Parathyroid adenoma (tissue), 2 donors: ENCODE measurements at regions not wholly inside any gene's neighbourhood (a gene's known extent, or its start where the extent isn't known, plus 50 kb on each side); places are given as distances from the start of the nearest gene placed in this dataset.

ENCODE experiments used
- H2AFZ ChIP-seq: fragments of 300-600 bp; sonication (generic); one replicate; pipeline ENCODE4 v1.7.0; 2017; ENCODE audit warnings: antibody characterized with exemption, mild to moderate bottlenecking
- H3K27ac ChIP-seq: fragments of 300-600 bp; sonication (generic); one replicate; pipeline ENCODE4 v1.7.0; 2017
- H3K27me3 ChIP-seq: fragments of 300-600 bp; sonication (generic); one replicate; pipeline ENCODE4 v1.7.0; 2017; ENCODE audit warnings: low read length; ENCODE audit not compliant: control insufficient read depth, insufficient read depth
- H3K36me3 ChIP-seq: fragments of 300-600 bp; sonication (generic); one replicate; pipeline ENCODE4 v1.7.0; 2017; ENCODE audit warnings: low read length; ENCODE audit not compliant: control insufficient read depth, insufficient read depth
- H3K4me1 ChIP-seq: fragments of 300-600 bp; sonication (generic); one replicate; pipeline ENCODE4 v1.7.0; 2017; ENCODE audit warnings: control low read depth
- H3K4me2 ChIP-seq: fragments of 300-600 bp; sonication (generic); one replicate; pipeline ENCODE4 v1.7.0; 2017; ENCODE audit warnings: low read length
- H3K4me3 ChIP-seq: fragments of 300-600 bp; sonication (generic); one replicate; pipeline ENCODE4 v1.7.0; 2017; ENCODE audit warnings: low read depth, low read length
- H3K79me2 ChIP-seq: fragments of 300-600 bp; sonication (generic); one replicate; pipeline ENCODE4 v1.7.0; 2017; ENCODE audit warnings: control low read depth
- H3K9ac ChIP-seq: fragments of 300-600 bp; sonication (generic); one replicate; pipeline ENCODE4 v1.7.0; 2017; ENCODE audit warnings: mild to moderate bottlenecking
- H3K9me3 ChIP-seq: fragments of 300-600 bp; sonication (generic); one replicate; pipeline ENCODE4 v1.7.0; 2017; ENCODE audit warnings: low read length; ENCODE audit not compliant: control insufficient read depth
- TF ChIP-seq, protein P1 (sequence below): fragments of 300-600 bp; sonication (generic); IDR thresholded peaks from one replicate; pipeline ENCODE4 v1.7.0; 2017; ENCODE audit warnings: antibody characterized with exemption, mild to moderate bottlenecking
- donor health status: primary hyperparathyroidism.

DNA sequence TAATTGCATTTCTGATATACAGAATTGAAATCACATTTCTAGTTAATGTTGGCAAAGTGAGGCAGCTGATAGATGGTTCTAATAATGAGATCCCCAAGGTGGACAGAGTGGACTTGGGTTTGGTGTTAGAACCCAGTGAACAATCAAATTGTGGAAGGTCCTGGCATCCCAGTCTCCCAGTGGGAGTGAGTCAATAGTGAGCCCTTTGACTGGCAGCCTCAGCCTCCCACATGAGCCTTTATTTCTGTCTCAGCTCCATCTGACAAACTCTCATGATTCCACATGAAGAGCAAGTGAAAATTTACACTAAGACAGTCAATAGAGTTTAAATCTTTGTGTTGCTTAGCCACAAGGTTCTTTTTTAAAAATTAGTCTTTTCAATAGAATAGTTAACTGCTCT, 56.7 kb upstream of the MYO3A start:
- Histone ChIP-seq H3K27ac (no peak overlapping the region), H3K9me3 (no peaks in the 10 kb centered on the region), H3K4me1 (no peaks in the 10 kb centered on the region), H3K27me3 (no peaks in the 10 kb centered on the region), H3K4me3 (no peak overlapping the region), H3K36me3 (no peaks in the 10 kb centered on the region), H2AFZ (no peak overlapping the region), H3K4me2 (no peak overlapping the region), H3K9ac (no peak overlapping the region), H3K79me2 (no peaks in the 10 kb centered on the region)
- TF ChIP-seq, protein P1, sequence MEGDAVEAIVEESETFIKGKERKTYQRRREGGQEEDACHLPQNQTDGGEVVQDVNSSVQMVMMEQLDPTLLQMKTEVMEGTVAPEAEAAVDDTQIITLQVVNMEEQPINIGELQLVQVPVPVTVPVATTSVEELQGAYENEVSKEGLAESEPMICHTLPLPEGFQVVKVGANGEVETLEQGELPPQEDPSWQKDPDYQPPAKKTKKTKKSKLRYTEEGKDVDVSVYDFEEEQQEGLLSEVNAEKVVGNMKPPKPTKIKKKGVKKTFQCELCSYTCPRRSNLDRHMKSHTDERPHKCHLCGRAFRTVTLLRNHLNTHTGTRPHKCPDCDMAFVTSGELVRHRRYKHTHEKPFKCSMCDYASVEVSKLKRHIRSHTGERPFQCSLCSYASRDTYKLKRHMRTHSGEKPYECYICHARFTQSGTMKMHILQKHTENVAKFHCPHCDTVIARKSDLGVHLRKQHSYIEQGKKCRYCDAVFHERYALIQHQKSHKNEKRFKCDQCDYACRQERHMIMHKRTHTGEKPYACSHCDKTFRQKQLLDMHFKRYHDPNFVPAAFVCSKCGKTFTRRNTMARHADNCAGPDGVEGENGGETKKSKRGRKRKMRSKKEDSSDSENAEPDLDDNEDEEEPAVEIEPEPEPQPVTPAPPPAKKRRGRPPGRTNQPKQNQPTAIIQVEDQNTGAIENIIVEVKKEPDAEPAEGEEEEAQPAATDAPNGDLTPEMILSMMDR: no peak
